Gastrocnemius medialis (tissue), 4 donors: ENCODE measurements at regions not wholly inside any gene's neighbourhood (a gene's known extent, or its start where the extent isn't known, plus 50 kb on each side); places are given as distances from the start of the nearest gene placed in this dataset.

Experiments used
- POLR2A ChIP-seq, 2 donors: fragments of 450-650 bp; IDR thresholded peaks; one replicate each; pipeline ENCODE4 v1.6.1; 2017; ENCODE audit warnings: antibody characterized with exemption in 2 of 2, mild to moderate bottlenecking in 2 of 2, moderate library complexity in 2 of 2
- TF ChIP-seq, protein P1 (sequence below), 5 experiments: fragments of 450-650 bp in 3 of 5; fragments of 200-600 bp in 2 of 5; sonication (generic) in 2 of 5; IDR thresholded peaks in 4 of 5; conservative IDR thresholded peaks in 1 of 5; 1 replicate in 4 of 5; 2 replicates in 1 of 5; pipeline ENCODE4 v1.5.1; 2016 to 2019; ENCODE audit warnings: antibody characterized with exemption in 5 of 5, mild to moderate bottlenecking in 3 of 5, moderate library complexity in 3 of 5

DNA sequence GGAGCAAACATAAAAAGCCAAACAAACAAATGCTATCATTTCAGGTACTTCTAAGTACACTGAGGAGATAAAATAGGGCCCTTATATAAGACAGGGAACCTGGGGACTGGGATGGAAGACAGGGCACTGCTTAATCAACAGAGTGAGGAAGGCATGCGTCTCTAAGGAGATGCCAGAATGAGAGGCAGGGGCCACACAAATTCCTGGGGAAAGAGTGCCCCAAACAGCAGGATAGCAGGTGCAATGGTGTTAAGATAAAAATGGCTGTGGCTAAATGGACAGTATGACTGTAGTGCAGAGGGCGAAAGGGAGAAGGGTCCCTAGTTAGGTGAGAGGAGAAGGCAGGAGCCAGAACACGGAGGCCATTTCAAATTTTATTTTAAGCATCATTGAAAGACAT, 113.9 kb downstream of the ZBTB18 start:
- TF ChIP-seq, protein P1, sequence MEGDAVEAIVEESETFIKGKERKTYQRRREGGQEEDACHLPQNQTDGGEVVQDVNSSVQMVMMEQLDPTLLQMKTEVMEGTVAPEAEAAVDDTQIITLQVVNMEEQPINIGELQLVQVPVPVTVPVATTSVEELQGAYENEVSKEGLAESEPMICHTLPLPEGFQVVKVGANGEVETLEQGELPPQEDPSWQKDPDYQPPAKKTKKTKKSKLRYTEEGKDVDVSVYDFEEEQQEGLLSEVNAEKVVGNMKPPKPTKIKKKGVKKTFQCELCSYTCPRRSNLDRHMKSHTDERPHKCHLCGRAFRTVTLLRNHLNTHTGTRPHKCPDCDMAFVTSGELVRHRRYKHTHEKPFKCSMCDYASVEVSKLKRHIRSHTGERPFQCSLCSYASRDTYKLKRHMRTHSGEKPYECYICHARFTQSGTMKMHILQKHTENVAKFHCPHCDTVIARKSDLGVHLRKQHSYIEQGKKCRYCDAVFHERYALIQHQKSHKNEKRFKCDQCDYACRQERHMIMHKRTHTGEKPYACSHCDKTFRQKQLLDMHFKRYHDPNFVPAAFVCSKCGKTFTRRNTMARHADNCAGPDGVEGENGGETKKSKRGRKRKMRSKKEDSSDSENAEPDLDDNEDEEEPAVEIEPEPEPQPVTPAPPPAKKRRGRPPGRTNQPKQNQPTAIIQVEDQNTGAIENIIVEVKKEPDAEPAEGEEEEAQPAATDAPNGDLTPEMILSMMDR (IDR thresholded peaks at IDR 0.05 in 4 of 5, conservative IDR thresholded peaks at IDR 0.05 in 1 of 5), result no peak
- TF ChIP-seq POLR2A (IDR thresholded peaks at IDR 0.05), result no peak
